HG03354 (cell line): ENCODE measurements at regions not wholly inside any gene's neighbourhood (a gene's known extent, or its start where the extent isn't known, plus 50 kb on each side); places are given as distances from the start of the nearest gene placed in this dataset.
A peak's percentile ranks its signal among the peaks of the same experiment; 100 is the strongest.

Experiments used
- ATAC-seq: cut with Tn5 transposase; IDR thresholded peaks from one replicate; pipeline ENCODE4 v1.9.1; 2021; ENCODE audit warnings: mild to moderate bottlenecking; ENCODE audit not compliant: unreplicated experiment, poor library complexity, severe bottlenecking

DNA sequence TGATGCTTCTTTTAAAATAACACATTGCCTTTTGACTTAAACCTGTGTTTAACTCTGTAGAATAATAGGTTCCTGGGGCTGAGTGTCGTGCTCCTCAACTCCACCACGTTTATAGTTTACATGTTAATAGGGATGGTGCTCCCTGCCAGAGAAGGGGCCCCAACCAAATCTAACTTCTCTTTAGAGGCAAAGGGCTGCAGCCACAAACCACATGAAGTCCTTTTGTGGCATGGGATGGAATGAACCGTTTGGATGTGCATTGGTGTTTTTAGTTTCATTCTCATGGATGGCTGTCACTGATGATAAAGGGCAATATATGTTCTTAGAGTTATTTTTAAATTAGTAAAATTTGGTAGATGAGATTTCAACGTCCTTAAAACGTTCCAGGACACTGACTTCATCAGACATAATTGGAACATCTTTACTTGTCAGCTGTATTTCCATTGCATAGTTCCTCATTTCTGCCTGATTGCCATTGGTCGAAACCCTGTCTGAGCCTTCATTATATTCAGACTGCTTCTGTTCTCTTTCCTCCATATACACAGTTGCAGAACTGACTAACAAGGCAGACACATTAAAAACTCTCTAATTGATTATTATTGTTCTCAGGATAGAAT lies 60.4 kb upstream of the HPF1 start:
- ATAC-seq = no peak

DNA sequence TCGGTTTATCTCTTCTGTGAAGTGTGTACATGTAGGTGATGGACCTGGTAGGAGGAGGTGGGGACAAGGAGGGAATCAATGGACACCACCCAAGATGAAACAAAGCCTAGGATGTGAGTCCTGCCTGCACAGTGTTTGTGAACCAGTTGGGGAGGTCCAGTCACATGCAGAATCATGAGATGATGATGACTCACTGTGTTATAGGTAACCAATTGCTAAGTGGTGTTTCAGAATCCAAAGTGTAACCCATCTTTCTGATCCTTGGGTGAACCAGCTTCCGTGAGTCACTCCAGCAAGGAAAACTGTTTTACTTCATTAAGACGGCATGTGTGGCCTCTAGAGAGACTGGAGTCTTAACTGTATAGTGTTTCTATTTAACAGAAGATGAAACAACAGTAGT lies 57.9 kb upstream of the HPF1 start:
- peak; percentile 69 for ATAC-seq

DNA sequence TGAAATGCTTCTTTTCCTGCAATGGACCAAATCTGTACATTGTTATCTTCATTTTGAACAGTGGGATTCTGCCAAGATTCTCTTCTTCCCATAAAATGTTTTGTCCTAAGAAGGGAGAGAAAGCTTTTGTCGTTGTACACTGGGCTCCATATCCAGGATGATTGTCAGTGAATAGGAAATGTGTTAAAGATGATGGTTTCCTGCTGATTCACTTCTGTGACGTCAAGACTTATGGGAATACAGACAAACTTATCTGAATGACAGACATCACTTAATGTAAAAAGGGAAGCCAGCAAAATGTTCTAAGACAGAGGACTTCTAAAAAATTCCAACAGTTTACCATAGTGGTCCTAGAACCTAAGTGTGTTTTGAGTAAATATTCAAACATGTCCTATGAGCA lies 53.7 kb upstream of the HPF1 start:
- no peak for ATAC-seq

- peak; percentile 56 for ATAC-seq
Measured at GRCh38 chr4:169810325-169811323, 52.9 kb upstream of the HPF1 start.

DNA sequence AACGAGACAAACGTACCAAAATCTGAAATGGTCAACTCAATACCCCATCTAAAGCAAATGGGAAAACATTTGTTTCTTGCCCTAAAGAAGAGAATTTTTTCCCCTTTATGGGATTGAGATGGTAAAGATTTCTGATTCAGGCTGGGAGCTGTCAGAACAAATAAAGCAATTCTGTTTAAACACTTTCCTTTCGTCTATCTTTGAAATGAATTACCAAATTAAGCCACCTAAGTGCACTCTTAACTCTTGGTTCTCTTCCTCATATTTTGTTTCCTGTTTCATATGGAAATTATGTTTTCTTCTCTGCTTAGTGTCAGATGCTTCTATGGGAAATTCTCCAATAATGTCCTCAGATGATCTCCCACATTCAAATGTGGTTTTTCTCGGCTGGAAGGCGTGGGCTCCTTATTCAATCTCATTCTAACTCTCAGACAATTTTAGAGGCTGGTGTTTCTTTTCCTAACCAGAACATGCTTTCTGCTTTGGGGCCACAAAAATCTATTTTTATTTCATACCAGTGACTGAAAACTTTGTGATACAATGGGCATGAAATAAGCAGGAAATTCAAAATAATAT lies 50.3 kb upstream of the HPF1 start:
- ATAC-seq = no peak
